ENCODE measurements at regions not wholly inside any gene's neighbourhood (a gene's known extent, or its start where the extent isn't known, plus 50 kb on each side); places are given as distances from the start of the nearest gene placed in this dataset.

GRCh38 chr13:79658333-79658975 is 177.5 kb downstream of the NDFIP2 start (continued):
- TF ChIP-seq, protein P1, sequence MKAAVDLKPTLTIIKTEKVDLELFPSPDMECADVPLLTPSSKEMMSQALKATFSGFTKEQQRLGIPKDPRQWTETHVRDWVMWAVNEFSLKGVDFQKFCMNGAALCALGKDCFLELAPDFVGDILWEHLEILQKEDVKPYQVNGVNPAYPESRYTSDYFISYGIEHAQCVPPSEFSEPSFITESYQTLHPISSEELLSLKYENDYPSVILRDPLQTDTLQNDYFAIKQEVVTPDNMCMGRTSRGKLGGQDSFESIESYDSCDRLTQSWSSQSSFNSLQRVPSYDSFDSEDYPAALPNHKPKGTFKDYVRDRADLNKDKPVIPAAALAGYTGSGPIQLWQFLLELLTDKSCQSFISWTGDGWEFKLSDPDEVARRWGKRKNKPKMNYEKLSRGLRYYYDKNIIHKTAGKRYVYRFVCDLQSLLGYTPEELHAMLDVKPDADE (IDR thresholded peaks at IDR 0.05): no peak
- TF ChIP-seq STAT1 (IDR thresholded peaks at IDR 0.05; ENCODE audit: unreplicated experiment): no peak
- no peak for TF ChIP-seq EZH2phosphoT487 (IDR thresholded peaks at IDR 0.05; ENCODE audit: unreplicated experiment)
- TF ChIP-seq ZNF462 (CRISPR knock-in tag; IDR thresholded peaks at IDR 0.05): no peak
- no peak for TF ChIP-seq JUNB (IDR thresholded peaks at IDR 0.05; ENCODE audit: unreplicated experiment)
- TF ChIP-seq ZNF331 (CRISPR knock-in tag; IDR thresholded peaks at IDR 0.05; ENCODE audit: low read depth): no peak

DNA sequence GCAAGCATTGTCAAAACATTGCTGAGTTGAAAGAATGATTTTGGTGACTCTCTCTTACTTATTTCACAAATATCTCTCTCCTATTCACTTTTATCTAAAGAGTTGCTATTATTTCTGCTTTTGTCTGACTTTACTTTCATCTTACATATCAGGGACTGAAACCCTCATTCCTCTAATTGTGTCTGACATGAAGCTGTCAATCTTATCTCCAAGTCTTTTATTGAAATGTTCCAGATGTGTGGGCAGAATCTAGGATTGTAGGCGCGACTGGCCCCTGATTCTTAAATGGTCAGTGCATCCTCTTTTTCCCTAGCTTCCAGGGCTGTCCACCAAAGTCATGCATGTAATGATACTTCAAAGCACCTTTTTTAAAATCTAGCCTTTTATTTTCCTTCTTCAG is 174.6 kb downstream of the NDFIP2 start:
- Histone ChIP-seq H2AFZ (no peak overlapping the region), H3K36me3 (ENCODE audit: insufficient read depth) (no peaks in the 10 kb centered on the region), H3K27me3 (ENCODE audit: insufficient read depth) (no peaks in the 10 kb centered on the region), H3K4me3 (no peak overlapping the region), H3K4me2 (no peak overlapping the region), H3F3A (replicated peaks; ENCODE audit: low read depth) (no peaks in the 10 kb centered on the region), H3K9me2 (ENCODE audit: insufficient read depth) (no peaks in the 10 kb centered on the region), H4K20me1 (replicated peaks; ENCODE audit: insufficient read depth) (no peaks in the 10 kb centered on the region), H3K4me1 (ENCODE audit: insufficient read depth) (peaks cover 11% of the 10 kb centered on the region; the same call in 1 of the 2 replicates), H3K79me2 (replicated peaks; ENCODE audit: insufficient read depth) (no peaks in the 10 kb centered on the region), H3K27ac (ENCODE audit: low read depth) (no peak overlapping the region)
- DNase-seq (ENCODE audit: low spot score) (no peak), ATAC-seq (no peak)
- Mint-ChIP-seq H3K27me3 (ENCODE audit: insufficient read depth, low read depth, poor library complexity) (peaks cover 3% of the 10 kb centered on the region), H3K36me3 (ENCODE audit: low read depth) (no peaks in the 10 kb centered on the region), H3K4me3 (no peak overlapping the region), H3K27ac (no peak overlapping the region), H3K4me1 (peaks cover 17% of the 10 kb centered on the region), H3K9me3 (no peaks in the 10 kb centered on the region)
- TF ChIP-seq ZNF114 (CRISPR knock-in tag; IDR thresholded peaks at IDR 0.05) (no peak), EZH2phosphoT487 (IDR thresholded peaks at IDR 0.05; ENCODE audit: unreplicated experiment) (no peak), CTCF (conservative IDR thresholded peaks at IDR 0.05; ENCODE audit: low read depth in 2 of 2) (no peak)

All from GM23338 (cell line).